GM12864 (cell line): ENCODE measurements at regions not wholly inside any gene's neighbourhood (a gene's known extent, or its start where the extent isn't known, plus 50 kb on each side); places are given as distances from the start of the nearest gene placed in this dataset.

Experiments used
- DNase-seq: peaks from one replicate; pipeline ENCODE4 v3.0.0-alpha.2; 2011; ENCODE audit warnings: low read depth
- H3K4me3 ChIP-seq: 2 replicates; pipeline ENCODE4 v1.5.1; 2011; ENCODE audit warnings: mild to moderate bottlenecking, low read depth, low read length, control low read depth
- CTCF ChIP-seq: IDR thresholded peaks from 2 replicates; pipeline ENCODE4 v1.5.1; 2011; ENCODE audit warnings: low read depth, mild to moderate bottlenecking, moderate library complexity, low read length, control low read depth, inconsistent platforms; ENCODE audit errors: missing control alignments

- DNase-seq: no peak
- TF ChIP-seq CTCF: no peak
- no peak overlapping the region for H3K4me3 ChIP-seq
Measured at GRCh38 chr2:106606652-106607051, 119.5 kb downstream of the CD8B2 start.

DNA sequence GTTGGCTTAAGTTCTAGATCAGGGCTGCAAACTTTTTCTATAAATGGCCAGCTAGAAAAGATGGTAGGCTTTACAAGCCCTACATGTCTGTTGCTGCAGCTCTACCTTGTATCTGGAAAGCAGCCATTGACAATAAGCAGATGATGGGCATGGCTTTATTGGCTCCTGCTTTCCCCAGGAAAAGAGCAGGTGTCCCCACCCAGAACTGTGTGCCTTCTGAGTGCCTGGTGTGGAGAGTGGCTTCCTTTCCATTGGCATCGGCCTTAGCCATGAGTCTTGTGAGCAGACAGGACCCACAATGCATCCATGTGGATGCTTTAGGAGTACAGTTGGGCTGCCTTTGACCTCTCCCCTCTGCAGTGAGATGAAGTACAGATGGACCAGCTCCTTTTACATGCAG lies 120.2 kb downstream of the CD8B2 start:
- DNase-seq: no peak
- TF ChIP-seq CTCF: no peak
- H3K4me3 ChIP-seq: no peak overlapping the region

GRCh38 chr2:106609780-106610179 lies 122.6 kb downstream of the CD8B2 start:
- TF ChIP-seq CTCF: no peak
- DNase-seq: no peak
- H3K4me3 ChIP-seq: no peak overlapping the region

DNA sequence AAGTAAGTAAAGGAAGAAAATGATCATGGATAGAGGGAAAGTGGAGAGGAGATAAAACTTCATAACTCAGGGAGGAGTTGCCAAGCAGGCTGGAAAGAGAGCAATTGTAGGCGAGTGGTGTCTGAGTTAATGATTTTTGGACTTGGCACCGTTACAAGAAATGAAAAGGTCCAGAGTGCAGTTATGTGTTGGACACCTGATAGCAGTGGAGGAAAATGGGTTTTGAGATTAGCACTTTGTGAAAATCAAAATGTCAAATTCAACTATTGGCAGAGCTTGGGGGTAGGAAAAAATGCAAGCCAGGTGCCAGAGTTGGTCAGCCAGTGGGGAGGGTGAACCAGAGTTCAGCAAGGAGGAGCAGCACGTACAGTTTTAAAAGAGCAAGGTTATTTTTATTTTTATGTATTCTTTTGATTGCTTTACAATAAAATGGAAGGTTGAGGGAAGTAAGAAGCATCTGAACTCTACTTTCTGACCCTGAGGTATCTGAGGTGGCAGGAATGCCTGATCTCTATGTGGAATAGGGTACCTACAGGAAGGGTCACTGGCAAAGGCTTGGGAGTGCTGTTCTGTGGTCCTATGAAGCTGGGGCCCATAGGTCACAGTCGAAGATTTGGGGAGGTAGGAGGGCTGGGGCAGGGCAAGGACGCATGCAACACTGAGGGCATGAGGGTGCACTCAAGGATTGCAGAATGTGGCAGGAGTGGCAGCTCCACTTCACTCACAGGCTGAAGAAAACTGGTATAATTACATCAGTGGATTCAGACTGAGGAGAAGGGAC lies 127.5 kb downstream of the CD8B2 start:
- no peak overlapping the region for H3K4me3 ChIP-seq
- no peak for TF ChIP-seq CTCF
- no peak for DNase-seq

GRCh38 chr2:106618614-106619013 lies 131.4 kb downstream of the CD8B2 start:
- no peak for TF ChIP-seq CTCF
- DNase-seq: no peak
- H3K4me3 ChIP-seq: no peak overlapping the region

GRCh38 chr2:106623456-106623855 lies 136.3 kb downstream of the CD8B2 start:
- no peak overlapping the region for H3K4me3 ChIP-seq
- no peak for DNase-seq
- no peak for TF ChIP-seq CTCF

GRCh38 chr2:106624787-106625380 lies 137.7 kb downstream of the CD8B2 start:
- TF ChIP-seq CTCF: no peak
- DNase-seq: no peak
- H3K4me3 ChIP-seq: no peak overlapping the region
